Ishikawa (cell line): ENCODE measurements at regions not wholly inside any gene's neighbourhood (a gene's known extent, or its start where the extent isn't known, plus 50 kb on each side); places are given as distances from the start of the nearest gene placed in this dataset.

Experiments
- CEBPB ChIP-seq: IDR thresholded peaks from 2 replicates; pipeline ENCODE4 v1.6.1; 2012
- CREB1 ChIP-seq: IDR thresholded peaks from 2 replicates; pipeline ENCODE4 v1.6.1; 2012; ENCODE audit warnings: low read depth
- EGR1 ChIP-seq: IDR thresholded peaks from 2 replicates; pipeline ENCODE4 v1.6.1; 2012
- EP300 ChIP-seq: IDR thresholded peaks from 2 replicates; pipeline ENCODE4 v1.6.1; 2012; ENCODE audit warnings: borderline replicate concordance
- FOXM1 ChIP-seq: IDR thresholded peaks from 2 replicates; pipeline ENCODE4 v1.6.1; 2012; ENCODE audit warnings: low read depth, borderline replicate concordance
- NFIC ChIP-seq: IDR thresholded peaks from 2 replicates; pipeline ENCODE4 v1.6.1; 2012
- RAD21 ChIP-seq: IDR thresholded peaks from 2 replicates; pipeline ENCODE4 v1.6.1; 2012; ENCODE audit warnings: low read depth
- REST ChIP-seq: IDR thresholded peaks from 2 replicates; pipeline ENCODE4 v1.6.1; 2012; ENCODE audit warnings: low read depth, mild to moderate bottlenecking
- TAF1 ChIP-seq: IDR thresholded peaks from 2 replicates; pipeline ENCODE4 v1.6.1; 2012; ENCODE audit warnings: low read depth, mild to moderate bottlenecking
- TCF12 ChIP-seq: IDR thresholded peaks from 2 replicates; pipeline ENCODE4 v1.6.1; 2012; ENCODE audit warnings: low read depth
- TEAD4 ChIP-seq: IDR thresholded peaks from 2 replicates; pipeline ENCODE4 v1.6.1; 2012
- USF1 ChIP-seq: IDR thresholded peaks from 2 replicates; pipeline ENCODE4 v1.6.1; 2012
- YY1 ChIP-seq: IDR thresholded peaks from 2 replicates; pipeline ENCODE4 v1.6.1; 2012; ENCODE audit warnings: low read depth
- ZBTB7A ChIP-seq: IDR thresholded peaks from 2 replicates; pipeline ENCODE4 v1.6.1; 2012; ENCODE audit warnings: low read depth
- TF ChIP-seq, protein P1 (sequence below): IDR thresholded peaks from 2 replicates; pipeline ENCODE4 v1.6.1; 2012

- TF ChIP-seq CREB1 (no peak), USF1 (no peak), TAF1 (no peak), EGR1 (no peak), FOXM1 (no peak), YY1 (no peak), ZBTB7A (no peak), REST (no peak), EP300 (no peak), TCF12 (no peak)
- TF ChIP-seq, protein P1, sequence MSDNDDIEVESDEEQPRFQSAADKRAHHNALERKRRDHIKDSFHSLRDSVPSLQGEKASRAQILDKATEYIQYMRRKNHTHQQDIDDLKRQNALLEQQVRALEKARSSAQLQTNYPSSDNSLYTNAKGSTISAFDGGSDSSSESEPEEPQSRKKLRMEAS = no peak
Measured at GRCh38 chr14:38425324-38425976, 169.6 kb upstream of the CLEC14A start.

GRCh38 chr14:38420048-38420447 is 164.2 kb upstream of the CLEC14A start:
- TF ChIP-seq, protein P1 = no peak
- TF ChIP-seq TEAD4 (no peak), EP300 (no peak), USF1 (no peak), YY1 (no peak), REST (no peak), TCF12 (no peak), RAD21 (no peak), CREB1 (no peak), NFIC (no peak), FOXM1 (no peak), ZBTB7A (no peak), EGR1 (no peak), CEBPB (no peak)

- no peak for TF ChIP-seq USF1
- TF ChIP-seq EP300 = no peak
Measured at GRCh38 chr14:38419579-38419978, 163.7 kb upstream of the CLEC14A start.

DNA sequence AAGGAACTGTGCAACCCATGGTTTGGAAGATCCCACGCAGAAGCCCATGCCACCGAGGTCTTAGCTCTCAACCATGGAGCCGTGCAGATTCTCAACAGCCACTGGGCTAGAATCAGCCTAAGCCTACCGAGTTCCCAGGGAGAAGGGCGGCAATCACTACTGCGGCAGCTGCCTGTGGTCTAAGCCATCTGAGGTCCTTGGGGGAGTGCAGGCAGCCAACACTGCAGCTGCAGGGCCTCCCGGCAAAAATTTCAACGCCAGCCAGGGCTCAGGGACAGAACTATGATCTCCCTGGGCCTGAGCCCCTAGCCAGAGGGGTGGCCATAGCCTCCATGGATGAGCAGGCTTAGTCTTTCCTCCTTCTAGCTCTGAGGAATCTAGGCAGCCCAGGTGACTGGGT is 156.8 kb upstream of the CLEC14A start:
- no peak for TF ChIP-seq EP300
- TF ChIP-seq, protein P1 = no peak
- TF ChIP-seq TAF1 = no peak
- no peak for TF ChIP-seq CREB1
- no peak for TF ChIP-seq TCF12
- TF ChIP-seq RAD21 = no peak
- no peak for TF ChIP-seq REST
- TF ChIP-seq USF1 = no peak
- no peak for TF ChIP-seq CEBPB
- no peak for TF ChIP-seq ZBTB7A
- TF ChIP-seq EGR1 = no peak
- TF ChIP-seq YY1 = no peak
- TF ChIP-seq TEAD4 = no peak
- no peak for TF ChIP-seq FOXM1
- TF ChIP-seq NFIC = no peak
